ENCODE measurements at regions not wholly inside any gene's neighbourhood (a gene's known extent, or its start where the extent isn't known, plus 50 kb on each side); places are given as distances from the start of the nearest gene placed in this dataset.

DNA sequence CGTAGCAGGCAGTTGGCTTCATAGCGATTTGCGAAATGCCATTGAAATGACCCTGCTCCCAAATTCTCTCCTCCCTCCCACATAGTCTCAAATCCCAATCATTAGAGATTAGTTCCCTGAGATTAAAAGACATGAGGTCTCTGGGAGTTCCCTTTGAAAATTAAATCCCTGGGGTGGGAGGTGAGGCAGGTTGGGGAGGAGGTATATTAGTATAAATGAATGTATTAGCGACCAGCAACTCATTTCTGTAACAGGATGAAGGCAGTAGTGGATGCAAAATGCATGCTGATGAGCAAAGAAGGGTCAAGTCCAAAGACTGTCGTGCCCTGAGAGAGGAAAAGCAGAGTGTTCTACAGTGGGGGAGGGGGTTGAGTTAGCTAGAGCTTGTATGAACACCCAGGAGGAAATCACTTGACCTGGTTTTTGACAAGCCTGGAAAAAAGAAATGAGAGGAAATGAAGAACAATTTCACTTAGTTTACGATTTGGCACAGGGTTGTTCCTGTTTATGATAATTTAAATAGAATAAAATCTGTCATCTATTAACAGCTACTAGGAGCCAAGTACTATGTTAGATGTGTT, 79.6 kb upstream of the MTPN start:
- H3K9ac ChIP-seq (replicated peaks in 1 of 4; ENCODE audit: extremely low read depth in 1 of 4, low read depth in 3 of 4, low read length in 3 of 4) = no peak overlapping the region
- H4K20me1 ChIP-seq (replicated peaks in 1 of 2; ENCODE audit: control insufficient read depth in 1 of 2, insufficient read depth in 2 of 2, low read length in 2 of 2) = no peaks in the 10 kb centered on the region
- H2BK20ac ChIP-seq (ENCODE audit: low read length) = no peak overlapping the region
- ChIA-PET POLR2A (ENCODE audit: partially characterized antibody) (interaction anchor here (0.7 kb wide), 1 partner anchor 730 kb away, joined by 3 read pairs; no protein-coding TSS in a partner anchor), CTCF (ENCODE audit: partially characterized antibody) (no interaction called here)
- H3K9me3 ChIP-seq (ENCODE audit: insufficient read depth in 2 of 2, low read depth in 1 of 2, low read length in 1 of 2) = no peaks in the 10 kb centered on the region
- H3K36me3 ChIP-seq (ENCODE audit: control insufficient read depth in 2 of 4, insufficient read depth in 4 of 4, low read length in 3 of 4) = no peaks in the 10 kb centered on the region
- H3K4me3 ChIP-seq (ENCODE audit: extremely low read depth in 1 of 4, insufficient read depth in 2 of 4, low read depth in 3 of 4, low read length in 4 of 4) = no peak overlapping the region
- no peak overlapping the region for H3K14ac ChIP-seq (ENCODE audit: insufficient read length)
- H4K8ac ChIP-seq (ENCODE audit: extremely low read depth, insufficient read depth, low read length) = no peak overlapping the region
- H3K23ac ChIP-seq (ENCODE audit: insufficient read length) = no peak overlapping the region
- no peaks in the 10 kb centered on the region for H3K4me1 ChIP-seq (replicated peaks in 1 of 4; ENCODE audit: control insufficient read depth in 3 of 4, insufficient read depth in 4 of 4, low read length in 3 of 4)
- no peak for FAIRE-seq
- H3K4ac ChIP-seq (replicated peaks; ENCODE audit: insufficient read length, low read depth, low read length) = no peak overlapping the region
- H2AK5ac ChIP-seq (ENCODE audit: low read depth, low read length) = no peak overlapping the region
- no peak overlapping the region for H2AFZ ChIP-seq (ENCODE audit: low read length)
- no peak overlapping the region for H3K56ac ChIP-seq (replicated peaks; ENCODE audit: insufficient read length, low read depth, low read length)
- H2BK5ac ChIP-seq (ENCODE audit: low read depth, low read length) = no peak overlapping the region
- no peak overlapping the region for H2BK120ac ChIP-seq (replicated peaks; ENCODE audit: low read depth, low read length)
- no peaks in the 10 kb centered on the region for H3K79me2 ChIP-seq (ENCODE audit: control insufficient read depth in 1 of 2, insufficient read depth in 2 of 2, low read length in 2 of 2)
- no peaks in the 10 kb centered on the region for H3K27me3 ChIP-seq (replicated peaks in 1 of 4; ENCODE audit: control insufficient read depth in 3 of 4, extremely low read depth in 1 of 4, insufficient read depth in 3 of 4, low read length in 3 of 4)
- no peak overlapping the region for H4K91ac ChIP-seq (replicated peaks; ENCODE audit: insufficient read length, low read length)
- no peak overlapping the region for H3K4me2 ChIP-seq (ENCODE audit: insufficient read depth in 1 of 2, low read depth in 2 of 2, low read length in 2 of 2)
- no peaks in the 10 kb centered on the region for H3K23me2 ChIP-seq (ENCODE audit: low read depth, low read length)
- no peak overlapping the region for H4K5ac ChIP-seq (ENCODE audit: insufficient read length, low read depth, low read length)
- H3K18ac ChIP-seq (ENCODE audit: extremely low read depth, low read length) = no peak overlapping the region
- 87% methylated on average over 6 of the region's 6 CpGs; no CpG with 5 or more reads in 1 of the 2 experiments for WGBS, 2 experiments (ENCODE audit: extremely low coverage in 1 of 2, insufficient coverage in 1 of 2, insufficient read length in 1 of 2, insufficient replicate concordance in 2 of 2, low coverage in 1 of 2, low lambda C conversion rate in 2 of 2, missing lambda C conversion rate in 1 of 2)
- no peak overlapping the region for H3K27ac ChIP-seq (ENCODE audit: low read depth, low read length)
- no peak overlapping the region for H2BK15ac ChIP-seq (ENCODE audit: low read length)
- no peaks in the 10 kb centered on the region for H3K79me1 ChIP-seq (ENCODE audit: low read depth, low read length)
- H2BK12ac ChIP-seq (ENCODE audit: low read depth, low read length) = no peak overlapping the region
- TF ChIP-seq RXRA (IDR thresholded peaks at IDR 0.05; ENCODE audit: insufficient read depth, low read depth, low read length) (no peak), KDM1A (IDR thresholded peaks at IDR 0.05; ENCODE audit: borderline replicate concordance, low read length) (no peak), CHD2 (IDR thresholded peaks at IDR 0.05; ENCODE audit: low read length) (no peak), POLR2A (IDR thresholded peaks at IDR 0.05; ENCODE audit: control extremely low read depth in 1 of 2, low read depth in 2 of 2, low read length in 2 of 2) (no peak), CREB1 (IDR thresholded peaks at IDR 0.05) (no peak), SIX5 (IDR thresholded peaks at IDR 0.05; ENCODE audit: low read depth, low read length) (no peak)
- TF ChIP-seq, protein P1, sequence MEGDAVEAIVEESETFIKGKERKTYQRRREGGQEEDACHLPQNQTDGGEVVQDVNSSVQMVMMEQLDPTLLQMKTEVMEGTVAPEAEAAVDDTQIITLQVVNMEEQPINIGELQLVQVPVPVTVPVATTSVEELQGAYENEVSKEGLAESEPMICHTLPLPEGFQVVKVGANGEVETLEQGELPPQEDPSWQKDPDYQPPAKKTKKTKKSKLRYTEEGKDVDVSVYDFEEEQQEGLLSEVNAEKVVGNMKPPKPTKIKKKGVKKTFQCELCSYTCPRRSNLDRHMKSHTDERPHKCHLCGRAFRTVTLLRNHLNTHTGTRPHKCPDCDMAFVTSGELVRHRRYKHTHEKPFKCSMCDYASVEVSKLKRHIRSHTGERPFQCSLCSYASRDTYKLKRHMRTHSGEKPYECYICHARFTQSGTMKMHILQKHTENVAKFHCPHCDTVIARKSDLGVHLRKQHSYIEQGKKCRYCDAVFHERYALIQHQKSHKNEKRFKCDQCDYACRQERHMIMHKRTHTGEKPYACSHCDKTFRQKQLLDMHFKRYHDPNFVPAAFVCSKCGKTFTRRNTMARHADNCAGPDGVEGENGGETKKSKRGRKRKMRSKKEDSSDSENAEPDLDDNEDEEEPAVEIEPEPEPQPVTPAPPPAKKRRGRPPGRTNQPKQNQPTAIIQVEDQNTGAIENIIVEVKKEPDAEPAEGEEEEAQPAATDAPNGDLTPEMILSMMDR (IDR thresholded peaks at IDR 0.05; ENCODE audit: control extremely low read depth in 1 of 3, insufficient read depth in 1 of 3, low read depth in 1 of 3, low read length in 3 of 3) = no peak
- no peak for DNase-seq (ENCODE audit: low read depth in 1 of 2, low spot score in 2 of 2)
